Liver (tissue), 8 donors: ENCODE measurements at regions not wholly inside any gene's neighbourhood (a gene's known extent, or its start where the extent isn't known, plus 50 kb on each side); places are given as distances from the start of the nearest gene placed in this dataset.

Experiments
- DNase-seq: peaks from one replicate; pipeline ENCODE4 v3.0.0-alpha.2; 2017; ENCODE audit warnings: low spot score
- H3K27ac ChIP-seq, 2 donors: one replicate each; pipeline ENCODE4 v1.7.0; 2013; ENCODE audit warnings: inconsistent platforms in 2 of 2, low read length in 2 of 2, control low read depth in 1 of 2, low read depth in 1 of 2, mild to moderate bottlenecking in 1 of 2
- H3K27me3 ChIP-seq, 4 donors: one replicate each; pipeline versions ENCODE4 v1.6.1 to v1.7.0; 2013; ENCODE audit warnings: low read length in 3 of 4, inconsistent platforms in 1 of 4, mild to moderate bottlenecking in 1 of 4, moderate library complexity in 1 of 4; ENCODE audit not compliant: control insufficient read depth in 4 of 4, insufficient read depth in 4 of 4
- H3K36me3 ChIP-seq, 4 donors: one replicate each; pipeline versions ENCODE4 v1.6.1 to v1.7.0; 2013; ENCODE audit warnings: low read length in 3 of 4, mild to moderate bottlenecking in 3 of 4, low read depth in 1 of 4, moderate library complexity in 1 of 4; ENCODE audit not compliant: control insufficient read depth in 4 of 4, insufficient read depth in 3 of 4
- H3K4me1 ChIP-seq, 4 donors: one replicate each; pipeline versions ENCODE4 v1.6.1 to v1.7.0; 2013; ENCODE audit warnings: low read length in 3 of 4, mild to moderate bottlenecking in 3 of 4, moderate library complexity in 1 of 4; ENCODE audit not compliant: control insufficient read depth in 4 of 4, insufficient read depth in 4 of 4
- H3K4me3 ChIP-seq, 3 donors: one replicate each; pipeline versions ENCODE4 v1.6.1 to v1.7.0; 2013; ENCODE audit warnings: low read length in 3 of 3, control low read depth in 1 of 3, low read depth in 1 of 3, mild to moderate bottlenecking in 1 of 3
- H3K9ac ChIP-seq, 2 donors: one replicate each; pipeline ENCODE4 v1.7.0; 2013; ENCODE audit warnings: low read length in 2 of 2, mild to moderate bottlenecking in 2 of 2, moderate library complexity in 2 of 2, control low read depth in 1 of 2, low read depth in 1 of 2
- H3K9me3 ChIP-seq, 4 donors: one replicate each; pipeline versions ENCODE4 v1.6.1 to v1.7.0; 2013; ENCODE audit warnings: low read length in 3 of 4; ENCODE audit not compliant: control insufficient read depth in 4 of 4
- EGR1 ChIP-seq, 2 donors: IDR thresholded peaks; 2 replicates each; pipeline ENCODE4 v1.6.1; 2016 to 2018; ENCODE audit warnings: antibody characterized with exemption in 2 of 2, low read depth in 2 of 2
- FOXA1 ChIP-seq: IDR thresholded peaks from 2 replicates; pipeline ENCODE4 v1.6.1; 2016; ENCODE audit warnings: antibody characterized with exemption
- FOXA2 ChIP-seq: IDR thresholded peaks from 2 replicates; pipeline ENCODE4 v1.6.1; 2016; ENCODE audit warnings: antibody characterized with exemption
- GABPA ChIP-seq, 2 donors: IDR thresholded peaks in 1 of 2; conservative IDR thresholded peaks in 1 of 2; 2 replicates each; pipeline ENCODE4 v1.6.1; 2016; ENCODE audit warnings: antibody characterized with exemption in 2 of 2, mild to moderate bottlenecking in 1 of 2, moderate library complexity in 1 of 2
- HNF4A ChIP-seq, 2 donors: conservative IDR thresholded peaks; 2 replicates each; pipeline ENCODE4 v1.6.1; 2016; ENCODE audit warnings: antibody characterized with exemption in 2 of 2, mild to moderate bottlenecking in 2 of 2
- JUND ChIP-seq, 2 donors: IDR thresholded peaks; 2 replicates each; pipeline ENCODE4 v1.6.1; 2016; ENCODE audit warnings: antibody characterized with exemption in 2 of 2
- NR2F2 ChIP-seq: IDR thresholded peaks from 2 replicates; pipeline ENCODE4 v1.6.1; 2016; ENCODE audit warnings: antibody characterized with exemption
- RAD21 ChIP-seq, 2 donors: IDR thresholded peaks; 2 replicates each; pipeline ENCODE4 v1.6.1; 2016; ENCODE audit warnings: antibody characterized with exemption in 2 of 2, mild to moderate bottlenecking in 2 of 2
- RXRA ChIP-seq, 2 donors: IDR thresholded peaks; 2 replicates each; pipeline ENCODE4 v1.6.1; 2017 to 2018; ENCODE audit warnings: antibody characterized with exemption in 2 of 2, mild to moderate bottlenecking in 1 of 2
- SP1 ChIP-seq: IDR thresholded peaks from 2 replicates; pipeline ENCODE4 v1.6.1; 2018; ENCODE audit warnings: antibody characterized with exemption, mild to moderate bottlenecking
- TAF1 ChIP-seq: conservative IDR thresholded peaks from 2 replicates; pipeline ENCODE4 v1.6.1; 2016; ENCODE audit warnings: antibody characterized with exemption, mild to moderate bottlenecking
- WGBS: extraction: QIAGEN DNeasy Blood & Tissue Kit; methylation state at CpG from one replicate; pipeline ENCODE4 v1.1.7; 2013; 5-methylcytosine and 5-hydroxymethylcytosine counted together
- TF ChIP-seq, protein P1 (sequence below): IDR thresholded peaks from 2 replicates; pipeline ENCODE4 v1.6.1; 2016; ENCODE audit warnings: antibody characterized with exemption
- TF ChIP-seq, protein P2 (sequence below): IDR thresholded peaks from 2 replicates; pipeline ENCODE4 v1.6.1; 2016; ENCODE audit warnings: antibody characterized with exemption
- TF ChIP-seq, protein P3 (sequence below): IDR thresholded peaks from 2 replicates; pipeline ENCODE4 v1.6.1; 2016; ENCODE audit warnings: antibody characterized with exemption, mild to moderate bottlenecking
- TF ChIP-seq, protein P4 (sequence below): fragments of 150-350 bp; IDR thresholded peaks from 2 replicates; pipeline ENCODE4 v1.5.1; 2017; ENCODE audit warnings: improper control_type of control experiment, low read depth, low read length; ENCODE audit not compliant: missing input control
- TF ChIP-seq, protein P5 (sequence below): IDR thresholded peaks from 2 replicates; pipeline ENCODE4 v1.6.1; 2016; ENCODE audit warnings: antibody characterized with exemption
- donor health status: healthy.
- donor health status: healthy.
- donor health status: healthy.
- donor health status: healthy.
- donor health status: healthy.

DNA sequence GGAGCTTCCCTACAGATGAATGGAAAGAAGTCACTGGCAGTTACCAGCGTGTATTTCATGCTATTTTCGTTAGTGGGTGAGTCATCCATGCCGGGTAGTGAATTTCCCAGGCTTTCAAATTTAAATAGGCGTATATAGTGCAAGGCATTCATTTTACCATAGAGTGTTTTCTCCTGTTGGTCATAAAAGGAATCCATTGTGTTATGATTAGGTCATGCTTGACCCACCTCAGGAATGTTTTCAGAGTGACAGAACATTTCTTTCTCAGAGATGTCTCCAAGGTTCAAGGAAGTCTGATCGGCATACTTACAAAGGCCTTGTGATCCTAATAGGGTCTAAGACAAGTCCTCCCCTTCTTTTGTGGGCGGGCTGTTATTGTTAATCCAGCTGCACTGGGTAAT is 110.7 kb downstream of the AKR1D1 start:
- H3K4me3 ChIP-seq = no peak overlapping the region
- H3K9ac ChIP-seq = no peak overlapping the region
- TF ChIP-seq, protein P1, sequence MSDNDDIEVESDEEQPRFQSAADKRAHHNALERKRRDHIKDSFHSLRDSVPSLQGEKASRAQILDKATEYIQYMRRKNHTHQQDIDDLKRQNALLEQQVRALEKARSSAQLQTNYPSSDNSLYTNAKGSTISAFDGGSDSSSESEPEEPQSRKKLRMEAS = no peak
- no peak for TF ChIP-seq FOXA2
- TF ChIP-seq FOXA1 = no peak
- TF ChIP-seq NR2F2 = no peak
- TF ChIP-seq GABPA (IDR thresholded peaks at IDR 0.05 in 1 of 2, conservative IDR thresholded peaks at IDR 0.05 in 1 of 2) = no peak
- TF ChIP-seq, protein P2, sequence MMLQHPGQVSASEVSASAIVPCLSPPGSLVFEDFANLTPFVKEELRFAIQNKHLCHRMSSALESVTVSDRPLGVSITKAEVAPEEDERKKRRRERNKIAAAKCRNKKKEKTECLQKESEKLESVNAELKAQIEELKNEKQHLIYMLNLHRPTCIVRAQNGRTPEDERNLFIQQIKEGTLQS = no peak
- no peak for TF ChIP-seq HNF4A (conservative IDR thresholded peaks at IDR 0.05)
- no peak for TF ChIP-seq EGR1 (IDR thresholded peaks at IDR 0.05; ENCODE audit: low read depth in 2 of 2)
- TF ChIP-seq, protein P3, sequence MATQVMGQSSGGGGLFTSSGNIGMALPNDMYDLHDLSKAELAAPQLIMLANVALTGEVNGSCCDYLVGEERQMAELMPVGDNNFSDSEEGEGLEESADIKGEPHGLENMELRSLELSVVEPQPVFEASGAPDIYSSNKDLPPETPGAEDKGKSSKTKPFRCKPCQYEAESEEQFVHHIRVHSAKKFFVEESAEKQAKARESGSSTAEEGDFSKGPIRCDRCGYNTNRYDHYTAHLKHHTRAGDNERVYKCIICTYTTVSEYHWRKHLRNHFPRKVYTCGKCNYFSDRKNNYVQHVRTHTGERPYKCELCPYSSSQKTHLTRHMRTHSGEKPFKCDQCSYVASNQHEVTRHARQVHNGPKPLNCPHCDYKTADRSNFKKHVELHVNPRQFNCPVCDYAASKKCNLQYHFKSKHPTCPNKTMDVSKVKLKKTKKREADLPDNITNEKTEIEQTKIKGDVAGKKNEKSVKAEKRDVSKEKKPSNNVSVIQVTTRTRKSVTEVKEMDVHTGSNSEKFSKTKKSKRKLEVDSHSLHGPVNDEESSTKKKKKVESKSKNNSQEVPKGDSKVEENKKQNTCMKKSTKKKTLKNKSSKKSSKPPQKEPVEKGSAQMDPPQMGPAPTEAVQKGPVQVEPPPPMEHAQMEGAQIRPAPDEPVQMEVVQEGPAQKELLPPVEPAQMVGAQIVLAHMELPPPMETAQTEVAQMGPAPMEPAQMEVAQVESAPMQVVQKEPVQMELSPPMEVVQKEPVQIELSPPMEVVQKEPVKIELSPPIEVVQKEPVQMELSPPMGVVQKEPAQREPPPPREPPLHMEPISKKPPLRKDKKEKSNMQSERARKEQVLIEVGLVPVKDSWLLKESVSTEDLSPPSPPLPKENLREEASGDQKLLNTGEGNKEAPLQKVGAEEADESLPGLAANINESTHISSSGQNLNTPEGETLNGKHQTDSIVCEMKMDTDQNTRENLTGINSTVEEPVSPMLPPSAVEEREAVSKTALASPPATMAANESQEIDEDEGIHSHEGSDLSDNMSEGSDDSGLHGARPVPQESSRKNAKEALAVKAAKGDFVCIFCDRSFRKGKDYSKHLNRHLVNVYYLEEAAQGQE = no peak
- no peak for TF ChIP-seq SP1
- TF ChIP-seq, protein P4, sequence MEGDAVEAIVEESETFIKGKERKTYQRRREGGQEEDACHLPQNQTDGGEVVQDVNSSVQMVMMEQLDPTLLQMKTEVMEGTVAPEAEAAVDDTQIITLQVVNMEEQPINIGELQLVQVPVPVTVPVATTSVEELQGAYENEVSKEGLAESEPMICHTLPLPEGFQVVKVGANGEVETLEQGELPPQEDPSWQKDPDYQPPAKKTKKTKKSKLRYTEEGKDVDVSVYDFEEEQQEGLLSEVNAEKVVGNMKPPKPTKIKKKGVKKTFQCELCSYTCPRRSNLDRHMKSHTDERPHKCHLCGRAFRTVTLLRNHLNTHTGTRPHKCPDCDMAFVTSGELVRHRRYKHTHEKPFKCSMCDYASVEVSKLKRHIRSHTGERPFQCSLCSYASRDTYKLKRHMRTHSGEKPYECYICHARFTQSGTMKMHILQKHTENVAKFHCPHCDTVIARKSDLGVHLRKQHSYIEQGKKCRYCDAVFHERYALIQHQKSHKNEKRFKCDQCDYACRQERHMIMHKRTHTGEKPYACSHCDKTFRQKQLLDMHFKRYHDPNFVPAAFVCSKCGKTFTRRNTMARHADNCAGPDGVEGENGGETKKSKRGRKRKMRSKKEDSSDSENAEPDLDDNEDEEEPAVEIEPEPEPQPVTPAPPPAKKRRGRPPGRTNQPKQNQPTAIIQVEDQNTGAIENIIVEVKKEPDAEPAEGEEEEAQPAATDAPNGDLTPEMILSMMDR = no peak
- TF ChIP-seq RXRA (IDR thresholded peaks at IDR 0.05) = no peak
- no peak for TF ChIP-seq TAF1
- TF ChIP-seq JUND (IDR thresholded peaks at IDR 0.05) = no peak
- TF ChIP-seq, protein P5, sequence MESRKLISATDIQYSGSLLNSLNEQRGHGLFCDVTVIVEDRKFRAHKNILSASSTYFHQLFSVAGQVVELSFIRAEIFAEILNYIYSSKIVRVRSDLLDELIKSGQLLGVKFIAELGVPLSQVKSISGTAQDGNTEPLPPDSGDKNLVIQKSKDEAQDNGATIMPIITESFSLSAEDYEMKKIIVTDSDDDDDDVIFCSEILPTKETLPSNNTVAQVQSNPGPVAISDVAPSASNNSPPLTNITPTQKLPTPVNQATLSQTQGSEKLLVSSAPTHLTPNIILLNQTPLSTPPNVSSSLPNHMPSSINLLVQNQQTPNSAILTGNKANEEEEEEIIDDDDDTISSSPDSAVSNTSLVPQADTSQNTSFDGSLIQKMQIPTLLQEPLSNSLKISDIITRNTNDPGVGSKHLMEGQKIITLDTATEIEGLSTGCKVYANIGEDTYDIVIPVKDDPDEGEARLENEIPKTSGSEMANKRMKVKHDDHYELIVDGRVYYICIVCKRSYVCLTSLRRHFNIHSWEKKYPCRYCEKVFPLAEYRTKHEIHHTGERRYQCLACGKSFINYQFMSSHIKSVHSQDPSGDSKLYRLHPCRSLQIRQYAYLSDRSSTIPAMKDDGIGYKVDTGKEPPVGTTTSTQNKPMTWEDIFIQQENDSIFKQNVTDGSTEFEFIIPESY = no peak
- H3K9me3 ChIP-seq = peaks cover 0 to 4% (median 3%) of the 10 kb centered on the region in 4 donors
- no peaks in the 10 kb centered on the region for H3K36me3 ChIP-seq
- H3K27ac ChIP-seq = no peak overlapping the region
- no peak for DNase-seq
- H3K27me3 ChIP-seq = no peaks in the 10 kb centered on the region
- no peaks in the 10 kb centered on the region for H3K4me1 ChIP-seq
- 93% methylated on average over 6 of the region's 6 CpGs for WGBS

DNA sequence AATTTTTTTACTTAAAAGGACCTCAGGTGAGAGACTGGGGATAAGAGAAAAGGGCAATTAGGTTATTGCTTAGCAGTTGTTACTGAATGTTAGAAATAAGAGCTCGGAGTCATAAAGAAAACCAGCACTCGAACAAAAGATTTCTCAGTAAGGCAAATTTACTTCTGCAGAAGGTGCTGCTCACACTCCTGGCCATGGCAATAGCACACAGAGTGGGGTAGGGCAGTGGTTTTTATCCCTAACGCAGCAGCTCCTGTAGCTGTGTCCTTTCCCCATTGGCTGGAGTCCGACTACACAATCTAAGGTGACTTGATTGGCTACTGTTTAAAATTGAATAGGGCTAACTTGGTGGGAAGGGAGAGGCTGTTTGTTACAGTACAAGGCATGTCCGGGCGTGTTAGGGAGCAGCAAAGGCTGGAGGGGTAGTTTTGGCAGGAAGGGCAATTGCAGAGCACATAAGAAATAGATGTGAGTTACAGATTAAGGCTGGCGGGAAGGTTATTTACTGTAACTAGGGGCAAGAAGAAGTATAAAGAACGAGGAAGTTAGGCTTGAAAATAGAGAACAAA is 112.1 kb downstream of the AKR1D1 start:
- H3K36me3 ChIP-seq = no peaks in the 10 kb centered on the region
- peaks cover 0 to 4% (median 3%) of the 10 kb centered on the region in 4 donors for H3K9me3 ChIP-seq
- no peak overlapping the region for H3K9ac ChIP-seq
- H3K27me3 ChIP-seq = no peaks in the 10 kb centered on the region
- no peaks in the 10 kb centered on the region for H3K4me1 ChIP-seq
- no peak overlapping the region for H3K27ac ChIP-seq
- 78% methylated on average over 8 of the region's 8 CpGs for WGBS
- no peak overlapping the region for H3K4me3 ChIP-seq
- no peak for DNase-seq
- TF ChIP-seq SP1 = no peak
- no peak for TF ChIP-seq FOXA2
- no peak for TF ChIP-seq RAD21 (IDR thresholded peaks at IDR 0.05)
- TF ChIP-seq RXRA (IDR thresholded peaks at IDR 0.05) = no peak
- TF ChIP-seq, protein P2 = no peak
- no peak for TF ChIP-seq EGR1 (IDR thresholded peaks at IDR 0.05; ENCODE audit: low read depth in 2 of 2)
- TF ChIP-seq, protein P5 = no peak
- no peak for TF ChIP-seq TAF1
- no peak for TF ChIP-seq NR2F2
- TF ChIP-seq, protein P3 = no peak
- TF ChIP-seq, protein P1 = no peak
- no peak for TF ChIP-seq GABPA (IDR thresholded peaks at IDR 0.05 in 1 of 2, conservative IDR thresholded peaks at IDR 0.05 in 1 of 2)
